ENCODE measurements at regions not wholly inside any gene's neighbourhood (a gene's known extent, or its start where the extent isn't known, plus 50 kb on each side); places are given as distances from the start of the nearest gene placed in this dataset.

GRCh38 chr6:150668900-150669302, 69.2 kb downstream of the PLEKHG1 start:
- H2AFZ ChIP-seq (ENCODE audit: low read length) = no peak overlapping the region
- H3K79me2 ChIP-seq (ENCODE audit: insufficient read depth, low read length) = peaks cover 81% of the 10 kb centered on the region
- H3K9me3 ChIP-seq (ENCODE audit: insufficient read depth, low read depth, low read length) = no peaks in the 10 kb centered on the region
- peaks cover 27% of the 10 kb centered on the region; the same call in 1 of the 2 replicates for H3K36me3 ChIP-seq (ENCODE audit: insufficient read depth, low read length)
- TF ChIP-seq, protein P1, sequence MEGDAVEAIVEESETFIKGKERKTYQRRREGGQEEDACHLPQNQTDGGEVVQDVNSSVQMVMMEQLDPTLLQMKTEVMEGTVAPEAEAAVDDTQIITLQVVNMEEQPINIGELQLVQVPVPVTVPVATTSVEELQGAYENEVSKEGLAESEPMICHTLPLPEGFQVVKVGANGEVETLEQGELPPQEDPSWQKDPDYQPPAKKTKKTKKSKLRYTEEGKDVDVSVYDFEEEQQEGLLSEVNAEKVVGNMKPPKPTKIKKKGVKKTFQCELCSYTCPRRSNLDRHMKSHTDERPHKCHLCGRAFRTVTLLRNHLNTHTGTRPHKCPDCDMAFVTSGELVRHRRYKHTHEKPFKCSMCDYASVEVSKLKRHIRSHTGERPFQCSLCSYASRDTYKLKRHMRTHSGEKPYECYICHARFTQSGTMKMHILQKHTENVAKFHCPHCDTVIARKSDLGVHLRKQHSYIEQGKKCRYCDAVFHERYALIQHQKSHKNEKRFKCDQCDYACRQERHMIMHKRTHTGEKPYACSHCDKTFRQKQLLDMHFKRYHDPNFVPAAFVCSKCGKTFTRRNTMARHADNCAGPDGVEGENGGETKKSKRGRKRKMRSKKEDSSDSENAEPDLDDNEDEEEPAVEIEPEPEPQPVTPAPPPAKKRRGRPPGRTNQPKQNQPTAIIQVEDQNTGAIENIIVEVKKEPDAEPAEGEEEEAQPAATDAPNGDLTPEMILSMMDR (conservative IDR thresholded peaks at IDR 0.05; ENCODE audit: low read length) = no peak
- TF ChIP-seq EZH2phosphoT487 (IDR thresholded peaks at IDR 0.05; ENCODE audit: borderline replicate concordance) = no peak
- peaks cover 2% of the 10 kb centered on the region; the same call in 1 of the 2 replicates for H3F3A ChIP-seq (ENCODE audit: low read depth)
- H3K27me3 ChIP-seq (ENCODE audit: insufficient read depth, low read length, poor library complexity, severe bottlenecking) = no peaks in the 10 kb centered on the region
- H3K9me2 ChIP-seq (replicated peaks; ENCODE audit: low read depth, low read length) = no peaks in the 10 kb centered on the region
- no peaks in the 10 kb centered on the region for H4K20me1 ChIP-seq (ENCODE audit: insufficient read depth, low read length, poor library complexity, severe bottlenecking)
- H3K9ac ChIP-seq (ENCODE audit: low read depth, low read length, poor library complexity, severe bottlenecking) = no peak overlapping the region
- no peak overlapping the region for H3K4me3 ChIP-seq (ENCODE audit: low read length, poor library complexity, severe bottlenecking)
- H3K4me1 ChIP-seq (ENCODE audit: insufficient read depth, low read length, poor library complexity, severe bottlenecking) = peaks cover 67% of the 10 kb centered on the region
- H3K4me2 ChIP-seq (ENCODE audit: low read depth, low read length, poor library complexity, severe bottlenecking) = no peak overlapping the region

GRCh38 chr6:150670311-150670710, 70.6 kb downstream of the PLEKHG1 start:
- no peak overlapping the region for H2AFZ ChIP-seq (ENCODE audit: low read length)
- no peak overlapping the region for H3K4me2 ChIP-seq (ENCODE audit: low read depth, low read length, poor library complexity, severe bottlenecking)
- TF ChIP-seq, protein P1 (conservative IDR thresholded peaks at IDR 0.05; ENCODE audit: low read length) = peak; percentile 59
- no peak for TF ChIP-seq EZH2phosphoT487 (IDR thresholded peaks at IDR 0.05; ENCODE audit: borderline replicate concordance)

DNA sequence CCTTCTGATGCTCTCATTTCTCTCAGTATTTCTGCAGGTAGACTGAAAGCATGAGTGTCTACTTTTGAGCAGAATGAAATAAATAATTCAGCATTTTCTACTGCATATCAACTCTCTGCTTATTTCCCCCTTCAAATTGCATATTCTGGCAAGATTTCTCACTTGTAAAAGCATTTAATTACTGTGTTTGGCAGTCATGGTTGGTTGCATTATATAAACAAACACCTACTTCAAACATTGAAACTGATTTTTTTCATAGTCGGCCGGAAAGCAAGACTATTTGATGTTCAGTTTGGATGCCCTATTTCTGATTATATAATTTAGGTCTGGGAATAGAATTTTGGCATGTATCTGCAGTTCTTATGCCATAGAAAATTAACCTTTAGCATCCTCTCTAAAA, 73.1 kb downstream of the PLEKHG1 start:
- Histone ChIP-seq H3K79me2 (ENCODE audit: insufficient read depth, low read length) (peaks cover 59% of the 10 kb centered on the region), H3K9me3 (ENCODE audit: insufficient read depth, low read depth, low read length) (no peaks in the 10 kb centered on the region), H4K20me1 (ENCODE audit: insufficient read depth, low read length, poor library complexity, severe bottlenecking) (no peaks in the 10 kb centered on the region)

More at GRCh38 chr6:150670311-150670710, 70.6 kb downstream of the PLEKHG1 start:
- Histone ChIP-seq H4K20me1 (ENCODE audit: insufficient read depth, low read length, poor library complexity, severe bottlenecking) (no peaks in the 10 kb centered on the region), H3K36me3 (ENCODE audit: insufficient read depth, low read length) (peaks cover 19% of the 10 kb centered on the region; the same call in 1 of the 2 replicates), H3K4me3 (ENCODE audit: low read length, poor library complexity, severe bottlenecking) (no peak overlapping the region), H3K9me2 (replicated peaks; ENCODE audit: low read depth, low read length) (no peaks in the 10 kb centered on the region), H3K27me3 (ENCODE audit: insufficient read depth, low read length, poor library complexity, severe bottlenecking) (no peaks in the 10 kb centered on the region), H3F3A (ENCODE audit: low read depth) (peaks cover 2% of the 10 kb centered on the region; the same call in 1 of the 2 replicates), H3K9ac (ENCODE audit: low read depth, low read length, poor library complexity, severe bottlenecking) (no peak overlapping the region), H3K9me3 (ENCODE audit: insufficient read depth, low read depth, low read length) (no peaks in the 10 kb centered on the region), H3K79me2 (ENCODE audit: insufficient read depth, low read length) (peaks cover 76% of the 10 kb centered on the region), H3K4me1 (ENCODE audit: insufficient read depth, low read length, poor library complexity, severe bottlenecking) (peaks cover 64% of the 10 kb centered on the region)

More for the DNA sequence above, 73.1 kb downstream of the PLEKHG1 start:
- Histone ChIP-seq H3K4me1 (ENCODE audit: insufficient read depth, low read length, poor library complexity, severe bottlenecking) (peaks cover 47% of the 10 kb centered on the region), H3K27me3 (ENCODE audit: insufficient read depth, low read length, poor library complexity, severe bottlenecking) (no peaks in the 10 kb centered on the region), H2AFZ (ENCODE audit: low read length) (no peak overlapping the region), H3K36me3 (ENCODE audit: insufficient read depth, low read length) (peaks cover 35% of the 10 kb centered on the region; the same call in 1 of the 2 replicates), H3K4me3 (ENCODE audit: low read length, poor library complexity, severe bottlenecking) (no peak overlapping the region), H3K9ac (ENCODE audit: low read depth, low read length, poor library complexity, severe bottlenecking) (no peak overlapping the region), H3F3A (ENCODE audit: low read depth) (no peaks in the 10 kb centered on the region; the same call in 1 of the 2 replicates), H3K9me2 (replicated peaks; ENCODE audit: low read depth, low read length) (no peaks in the 10 kb centered on the region), H3K4me2 (ENCODE audit: low read depth, low read length, poor library complexity, severe bottlenecking) (peak overlapping the region; percentile 31)
- no peak for TF ChIP-seq EZH2phosphoT487 (IDR thresholded peaks at IDR 0.05; ENCODE audit: borderline replicate concordance)
- TF ChIP-seq, protein P1 (conservative IDR thresholded peaks at IDR 0.05; ENCODE audit: low read length) = no peak

All from Loucy (cell line).